ENCODE measurements at regions not wholly inside any gene's neighbourhood (a gene's known extent, or its start where the extent isn't known, plus 50 kb on each side); places are given as distances from the start of the nearest gene placed in this dataset.
A peak's percentile ranks its signal among the peaks of the same experiment; 100 is the strongest.

GRCh38 chr15:35616498-35617271 is 70.7 kb upstream of the DPH6 start:
- POLR2A ChIA-PET, result no interaction called here
- CTCF ChIA-PET, result interaction anchor here (0.8 kb wide), 2 partner anchors 11 to 31 kb away, joined by 3 to 4 read pairs; no protein-coding TSS in a partner anchor
- no peak for DNase-seq (ENCODE audit: low read depth, low spot score)
- no peak overlapping the region for H3K4me3 ChIP-seq (ENCODE audit: low read depth, low read length)
- no peak for TF ChIP-seq CTCF (IDR thresholded peaks at IDR 0.05; ENCODE audit: insufficient read depth, low read length, missing control alignments)

- ChIA-PET POLR2A (no interaction called here), CTCF (no interaction called here)
- no peak for DNase-seq (ENCODE audit: low read depth, low spot score)
- no peak overlapping the region for H3K4me3 ChIP-seq (ENCODE audit: low read depth, low read length)
- TF ChIP-seq CTCF (IDR thresholded peaks at IDR 0.05; ENCODE audit: insufficient read depth, low read length, missing control alignments), result no peak
Observed at GRCh38 chr15:35618260-35619188, 72.6 kb upstream of the DPH6 start.

- ChIA-PET CTCF (no interaction called here), POLR2A (no interaction called here)
- no peak for TF ChIP-seq CTCF (IDR thresholded peaks at IDR 0.05; ENCODE audit: insufficient read depth, low read length, missing control alignments)
- H3K4me3 ChIP-seq (ENCODE audit: low read depth, low read length), result no peak overlapping the region
- DNase-seq (ENCODE audit: low read depth, low spot score), result no peak
Observed at GRCh38 chr15:35622641-35623340, 76.8 kb upstream of the DPH6 start.

- peak; percentile 79 for DNase-seq (ENCODE audit: low read depth, low spot score)
- H3K4me3 ChIP-seq (ENCODE audit: low read depth, low read length), result no peak overlapping the region
- TF ChIP-seq CTCF (IDR thresholded peaks at IDR 0.05; ENCODE audit: insufficient read depth, low read length, missing control alignments), result no peak
- CTCF ChIA-PET, result no interaction called here
- POLR2A ChIA-PET, result interaction anchor here (0.5 kb wide), 1 partner anchor 1535 kb away, joined by 3 read pairs; no protein-coding TSS in a partner anchor
Observed at GRCh38 chr15:35624881-35625280, 78.9 kb upstream of the DPH6 start.

GRCh38 chr15:35626571-35627318 is 80.8 kb upstream of the DPH6 start:
- no peak overlapping the region for H3K4me3 ChIP-seq (ENCODE audit: low read depth, low read length)
- TF ChIP-seq CTCF (IDR thresholded peaks at IDR 0.05; ENCODE audit: insufficient read depth, low read length, missing control alignments), result no peak
- ChIA-PET POLR2A (no interaction called here), CTCF (interaction anchor here (0.6 to 1.5 kb wide), 4 partner anchors 9 to 196 kb away, joined by 3 to 6 read pairs (median 3); no protein-coding TSS in a partner anchor)
- no peak for DNase-seq (ENCODE audit: low read depth, low spot score)

All from AG04449 (cell line).